KMS-11 (cell line): ENCODE measurements at regions not wholly inside any gene's neighbourhood (a gene's known extent, or its start where the extent isn't known, plus 50 kb on each side); places are given as distances from the start of the nearest gene placed in this dataset.

ENCODE experiments used
- H2AFZ ChIP-seq: fragments of 200-600 bp; sonication (generic); 2 replicates; pipeline ENCODE4 v1.6.1; 2016; ENCODE audit warnings: antibody characterized with exemption, mixed run types, low read depth
- H3K27ac ChIP-seq: fragments of 200-600 bp; sonication (generic); 2 replicates; pipeline ENCODE4 v1.6.1; 2016; ENCODE audit warnings: mild to moderate bottlenecking, mixed run types
- H3K27me3 ChIP-seq: fragments of 200-600 bp; sonication (generic); 2 replicates; pipeline ENCODE4 v1.6.1; 2017; ENCODE audit warnings: mild to moderate bottlenecking, low read depth, mixed run types, moderate library complexity; ENCODE audit not compliant: insufficient read depth
- H3K36me3 ChIP-seq: fragments of 200-600 bp; sonication (generic); 2 replicates; pipeline ENCODE4 v1.6.1; 2017; ENCODE audit warnings: mild to moderate bottlenecking, mixed run types; ENCODE audit not compliant: insufficient read depth
- H3K4me1 ChIP-seq: fragments of 200-600 bp; sonication (generic); 2 replicates; pipeline ENCODE4 v1.6.1; 2016; ENCODE audit warnings: mild to moderate bottlenecking, low read depth, mixed run types; ENCODE audit not compliant: poor library complexity, severe bottlenecking
- H3K4me2 ChIP-seq: fragments of 200-600 bp; sonication (generic); 2 replicates; pipeline ENCODE4 v1.7.0; 2016; ENCODE audit warnings: mild to moderate bottlenecking, mixed run types
- H3K4me3 ChIP-seq: fragments of 200-600 bp; sonication (generic); IDR thresholded peaks from 2 replicates; pipeline ENCODE4 v1.6.1; 2017; ENCODE audit warnings: low read depth, low read length, mixed read lengths; ENCODE audit not compliant: insufficient read depth
- H3K79me2 ChIP-seq: fragments of 200-600 bp; sonication (generic); 2 replicates; pipeline ENCODE4 v1.6.1; 2016; ENCODE audit warnings: low read depth, mixed run types; ENCODE audit not compliant: insufficient read depth
- H3K9ac ChIP-seq: fragments of 200-600 bp; sonication (generic); 2 replicates; pipeline ENCODE4 v1.6.1; 2016; ENCODE audit warnings: mild to moderate bottlenecking, mixed run types
- H4K20me1 ChIP-seq: fragments of 200-600 bp; sonication (generic); 2 replicates; pipeline ENCODE4 v1.6.1; 2016; ENCODE audit warnings: mild to moderate bottlenecking, mixed run types; ENCODE audit not compliant: insufficient read depth
- TF ChIP-seq, protein P1 (sequence below): fragments of 200-600 bp; sonication (generic); conservative IDR thresholded peaks from 2 replicates; pipeline ENCODE4 v1.6.1; 2017; ENCODE audit warnings: low read depth, mild to moderate bottlenecking, antibody characterized with exemption, low read length, moderate library complexity, mixed read lengths

DNA sequence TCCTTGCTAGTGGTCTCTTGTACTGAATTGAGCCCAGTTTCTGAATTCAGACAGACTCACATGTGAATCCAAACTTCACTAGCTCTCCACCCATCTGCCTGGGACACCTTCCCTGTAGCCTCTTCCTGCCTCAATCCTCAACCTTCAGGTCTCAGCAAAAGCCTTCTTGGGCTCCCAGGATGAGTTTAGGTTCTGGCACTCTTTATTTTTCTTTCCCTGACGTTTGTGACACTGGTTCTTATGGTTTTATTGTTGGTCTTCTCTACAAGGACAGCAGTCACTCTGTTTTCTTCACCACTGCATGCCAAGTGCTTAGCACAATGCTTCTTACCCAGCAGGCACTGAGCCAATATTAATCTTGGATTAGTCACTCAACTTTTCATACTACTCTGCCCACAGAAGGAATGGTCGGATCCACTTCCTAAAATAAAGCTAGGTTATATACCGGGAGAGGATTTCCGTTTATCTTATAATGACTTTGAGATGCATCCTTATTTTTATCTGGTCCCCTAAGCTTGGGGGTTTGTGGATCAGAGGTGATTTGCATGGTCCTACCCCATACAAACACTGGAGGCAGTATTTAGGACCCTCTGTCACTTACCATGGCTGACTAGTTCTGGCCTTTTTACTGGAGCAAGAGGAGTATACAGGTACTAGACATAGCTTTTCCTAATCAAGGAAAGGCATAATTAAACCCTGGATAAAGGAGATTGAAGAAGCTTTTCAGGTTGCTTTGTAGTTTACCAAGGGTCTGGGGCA lies 186.3 kb downstream of the MYCN start:
- H3K4me1 ChIP-seq: no peaks in the 10 kb centered on the region

DNA sequence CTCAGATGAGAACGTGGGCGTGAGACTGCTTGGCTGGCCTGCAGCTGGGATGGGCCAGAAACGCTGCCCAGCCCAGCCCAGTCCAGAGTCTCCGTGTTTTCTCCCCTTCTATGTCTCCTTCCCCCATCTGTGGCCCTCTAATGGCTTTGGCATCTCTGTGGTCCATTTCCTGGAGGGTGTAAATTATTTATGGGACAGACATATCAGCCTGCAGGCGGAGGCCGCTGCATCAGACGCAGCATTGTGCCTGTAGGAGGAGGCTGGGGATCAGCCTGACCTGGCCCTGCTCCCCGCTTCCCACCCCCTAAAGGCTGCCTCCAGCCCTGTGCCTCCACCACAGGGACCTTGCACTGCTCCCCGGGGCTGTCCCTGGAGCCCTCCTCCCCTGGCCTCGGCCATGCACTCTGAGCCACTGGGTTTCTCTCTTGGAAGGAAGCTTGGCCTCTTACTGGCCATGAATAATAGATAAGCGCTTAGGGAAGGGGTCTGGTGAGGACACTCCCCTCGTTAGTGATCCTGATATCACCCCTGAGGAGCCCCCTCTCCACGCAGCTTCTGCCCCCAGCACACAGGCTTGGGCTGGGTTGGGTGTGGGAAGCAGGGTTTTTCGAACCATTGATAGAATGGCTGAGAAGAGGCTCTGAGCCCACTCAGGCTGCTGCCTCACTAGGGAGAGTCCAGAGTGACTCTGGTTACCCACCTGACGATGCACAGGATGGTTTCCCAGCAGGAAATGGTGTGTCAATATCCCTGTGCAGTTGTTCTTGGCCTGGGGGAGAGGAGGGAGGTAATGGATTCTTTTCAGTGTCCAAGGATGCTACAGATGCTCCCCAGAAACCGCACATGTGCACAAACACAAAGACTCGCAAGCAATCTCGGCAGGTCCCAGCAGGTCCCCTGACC lies 185.5 kb downstream of the MYCN start:
- Histone ChIP-seq H3K27ac (no peak overlapping the region), H3K4me3 (no peak overlapping the region), H4K20me1 (no peaks in the 10 kb centered on the region), H3K4me1 (peaks cover 5% of the 10 kb centered on the region), H3K27me3 (no peaks in the 10 kb centered on the region), H3K9ac (no peak overlapping the region), H3K79me2 (no peaks in the 10 kb centered on the region), H3K36me3 (no peaks in the 10 kb centered on the region), H3K4me2 (no peak overlapping the region), H2AFZ (no peak overlapping the region)
- TF ChIP-seq, protein P1, sequence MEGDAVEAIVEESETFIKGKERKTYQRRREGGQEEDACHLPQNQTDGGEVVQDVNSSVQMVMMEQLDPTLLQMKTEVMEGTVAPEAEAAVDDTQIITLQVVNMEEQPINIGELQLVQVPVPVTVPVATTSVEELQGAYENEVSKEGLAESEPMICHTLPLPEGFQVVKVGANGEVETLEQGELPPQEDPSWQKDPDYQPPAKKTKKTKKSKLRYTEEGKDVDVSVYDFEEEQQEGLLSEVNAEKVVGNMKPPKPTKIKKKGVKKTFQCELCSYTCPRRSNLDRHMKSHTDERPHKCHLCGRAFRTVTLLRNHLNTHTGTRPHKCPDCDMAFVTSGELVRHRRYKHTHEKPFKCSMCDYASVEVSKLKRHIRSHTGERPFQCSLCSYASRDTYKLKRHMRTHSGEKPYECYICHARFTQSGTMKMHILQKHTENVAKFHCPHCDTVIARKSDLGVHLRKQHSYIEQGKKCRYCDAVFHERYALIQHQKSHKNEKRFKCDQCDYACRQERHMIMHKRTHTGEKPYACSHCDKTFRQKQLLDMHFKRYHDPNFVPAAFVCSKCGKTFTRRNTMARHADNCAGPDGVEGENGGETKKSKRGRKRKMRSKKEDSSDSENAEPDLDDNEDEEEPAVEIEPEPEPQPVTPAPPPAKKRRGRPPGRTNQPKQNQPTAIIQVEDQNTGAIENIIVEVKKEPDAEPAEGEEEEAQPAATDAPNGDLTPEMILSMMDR: no peak

More for the DNA sequence above, 186.3 kb downstream of the MYCN start:
- Histone ChIP-seq H3K27me3 (no peaks in the 10 kb centered on the region), H3K27ac (no peak overlapping the region), H3K4me3 (no peak overlapping the region), H3K4me2 (no peak overlapping the region), H4K20me1 (no peaks in the 10 kb centered on the region), H3K9ac (no peak overlapping the region), H3K79me2 (no peaks in the 10 kb centered on the region), H2AFZ (no peak overlapping the region), H3K36me3 (no peaks in the 10 kb centered on the region)
- TF ChIP-seq, protein P1: no peak

DNA sequence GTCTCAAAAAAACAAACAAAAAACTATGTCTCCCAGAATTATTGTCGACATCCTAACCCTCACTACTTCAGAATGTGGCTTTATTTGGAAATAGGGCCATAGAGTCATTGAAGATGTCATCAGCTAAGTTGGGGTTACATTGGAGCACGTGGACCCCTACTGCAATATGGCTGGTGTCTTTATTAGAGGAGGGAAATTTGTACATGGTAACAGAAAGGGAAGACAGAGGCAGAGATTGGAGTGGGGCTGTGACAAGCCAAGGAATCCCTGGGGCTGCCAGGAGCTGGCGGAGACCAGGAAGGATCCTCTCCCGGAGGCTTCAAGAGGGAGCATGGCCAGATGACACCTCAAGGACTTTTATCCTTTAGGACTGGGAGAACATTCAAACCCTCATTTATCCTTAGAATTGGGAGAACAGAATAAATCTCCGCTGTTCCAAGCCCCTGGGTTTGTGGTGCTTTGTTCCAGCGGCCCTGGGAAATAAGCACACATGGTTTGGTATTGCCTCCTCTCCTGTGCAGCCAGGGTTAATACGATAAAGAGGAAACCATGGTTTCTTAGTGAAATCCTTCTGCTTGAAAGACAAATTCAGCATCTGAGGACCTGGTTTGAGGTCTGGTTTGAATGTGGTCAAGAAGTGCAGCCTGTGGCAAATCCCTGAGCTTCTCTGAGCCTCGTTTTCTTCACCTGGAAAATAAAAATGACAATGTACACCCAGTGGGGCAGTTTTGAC lies 184.7 kb downstream of the MYCN start:
- TF ChIP-seq, protein P1: no peak

More for the DNA sequence above, 184.7 kb downstream of the MYCN start:
- H3K36me3 ChIP-seq: no peaks in the 10 kb centered on the region
- no peak overlapping the region for H2AFZ ChIP-seq
- no peaks in the 10 kb centered on the region for H3K27me3 ChIP-seq
- no peak overlapping the region for H3K9ac ChIP-seq
- H3K4me2 ChIP-seq: no peak overlapping the region
- H4K20me1 ChIP-seq: no peaks in the 10 kb centered on the region
- peaks cover 13% of the 10 kb centered on the region for H3K4me1 ChIP-seq
- no peak overlapping the region for H3K27ac ChIP-seq
- no peak overlapping the region for H3K4me3 ChIP-seq
- no peaks in the 10 kb centered on the region for H3K79me2 ChIP-seq
